GM23338 (cell line): ENCODE measurements at regions not wholly inside any gene's neighbourhood (a gene's known extent, or its start where the extent isn't known, plus 50 kb on each side); places are given as distances from the start of the nearest gene placed in this dataset.

Source experiments
- ATAC-seq: fragments of 200-7000 bp; cut with Tn5 transposase; 3 replicates; pipeline ENCODE4 v1.9.1; 2020
- DNase-seq: peaks from one replicate; pipeline ENCODE4 v3.0.0-alpha.2; 2015; ENCODE audit warnings: low spot score
- H2AFZ ChIP-seq: fragments of 200-600 bp; sonication (generic); 2 replicates; pipeline ENCODE4 v1.8.0; 2016; ENCODE audit warnings: antibody characterized with exemption, mild to moderate bottlenecking, moderate library complexity
- H3F3A ChIP-seq: fragments of 200-600 bp; sonication (generic); replicated peaks from 2 replicates; pipeline ENCODE4 v1.8.0; 2017; ENCODE audit warnings: antibody characterized with exemption, mixed run types, low read depth
- H3K27ac ChIP-seq: fragments of 200-600 bp; sonication (generic); 2 replicates; pipeline ENCODE4 v1.6.1; 2016; ENCODE audit warnings: low read depth
- H3K27me3 ChIP-seq: fragments of 200-600 bp; sonication (generic); 2 replicates; pipeline ENCODE4 v1.8.0; 2016; ENCODE audit warnings: mild to moderate bottlenecking, mixed run types, moderate library complexity; ENCODE audit not compliant: insufficient read depth
- H3K36me3 ChIP-seq: fragments of 200-600 bp; sonication (generic); 2 replicates; pipeline ENCODE4 v1.8.0; 2016; ENCODE audit warnings: mild to moderate bottlenecking; ENCODE audit not compliant: insufficient read depth
- H3K4me1 ChIP-seq: fragments of 200-600 bp; sonication (generic); 2 replicates; pipeline ENCODE4 v1.8.0; 2016; ENCODE audit warnings: mild to moderate bottlenecking, moderate library complexity; ENCODE audit not compliant: insufficient read depth
- H3K4me2 ChIP-seq: fragments of 200-600 bp; sonication (generic); 2 replicates; pipeline ENCODE4 v1.7.1; 2017; ENCODE audit warnings: mixed run types
- H3K4me3 ChIP-seq: fragments of 200-600 bp; sonication (generic); 2 replicates; pipeline ENCODE4 v1.6.1; 2016; ENCODE audit warnings: mixed run types
- H3K79me2 ChIP-seq: fragments of 200-600 bp; sonication (generic); replicated peaks from 2 replicates; pipeline ENCODE4 v1.8.0; 2017; ENCODE audit warnings: mild to moderate bottlenecking; ENCODE audit not compliant: insufficient read depth
- H3K9me2 ChIP-seq: fragments of 200-600 bp; sonication (generic); 2 replicates; pipeline ENCODE4 v1.8.0; 2017; ENCODE audit not compliant: insufficient read depth
- H4K20me1 ChIP-seq: fragments of 200-600 bp; sonication (generic); replicated peaks from 2 replicates; pipeline ENCODE4 v1.8.0; 2017; ENCODE audit warnings: mild to moderate bottlenecking; ENCODE audit not compliant: insufficient read depth
- H3K27ac Mint-ChIP-seq: 2 replicates; pipeline ENCODE4 v1.8.0; 2020; ENCODE audit warnings: inconsistent platforms, mild to moderate bottlenecking, moderate library complexity, mixed read lengths
- H3K27me3 Mint-ChIP-seq: 3 replicates; pipeline ENCODE4 v1.8.0; 2022; ENCODE audit warnings: low read depth, mild to moderate bottlenecking, moderate library complexity, mixed read lengths, inconsistent platforms; ENCODE audit not compliant: insufficient read depth, poor library complexity
- H3K36me3 Mint-ChIP-seq: 3 replicates; pipeline ENCODE4 v1.8.0; 2021; ENCODE audit warnings: low read depth, mild to moderate bottlenecking, inconsistent platforms, moderate library complexity, mixed read lengths
- H3K4me1 Mint-ChIP-seq: 3 replicates; pipeline ENCODE4 v1.8.0; 2020; ENCODE audit warnings: mild to moderate bottlenecking, inconsistent platforms, mixed read lengths
- H3K4me3 Mint-ChIP-seq: 3 replicates; pipeline ENCODE4 v1.8.0; 2021; ENCODE audit warnings: moderate library complexity, mild to moderate bottlenecking, inconsistent platforms, mixed read lengths
- H3K9me3 Mint-ChIP-seq: 3 replicates; pipeline ENCODE4 v1.8.0; 2020; ENCODE audit warnings: moderate library complexity, mild to moderate bottlenecking, inconsistent platforms, mixed read lengths
- CREB1 ChIP-seq: fragments of 250-450 bp; sonication (Bioruptor Pico); IDR thresholded peaks from 2 replicates; pipeline ENCODE4 v1.5.0; 2020; ENCODE audit warnings: low read depth, mild to moderate bottlenecking, moderate library complexity
- CTCF ChIP-seq, 2 experiments: fragments of 200-600 bp in 1 of 2; sonication (generic) in 1 of 2; conservative IDR thresholded peaks; 2 replicates each; pipeline versions ENCODE4 v1.5.1 to v1.6.1; 2016 to 2017; ENCODE audit warnings: antibody characterized with exemption in 2 of 2, low read depth in 2 of 2, mild to moderate bottlenecking in 2 of 2, moderate library complexity in 1 of 2
- ETS1 ChIP-seq: IDR thresholded peaks from 2 replicates; pipeline ENCODE4 v1.6.1; 2016; ENCODE audit warnings: antibody characterized with exemption
- EZH2 ChIP-seq: fragments of 200-600 bp; sonication (generic); IDR thresholded peaks from one replicate; pipeline ENCODE4 v1.8.0; 2017; ENCODE audit warnings: antibody characterized with exemption, mild to moderate bottlenecking, low read depth; ENCODE audit not compliant: unreplicated experiment
- EZH2phosphoT487 ChIP-seq: fragments of 200-600 bp; sonication (generic); IDR thresholded peaks from one replicate; pipeline ENCODE4 v1.8.1; 2018; ENCODE audit warnings: antibody characterized with exemption; ENCODE audit not compliant: unreplicated experiment
- NANOG ChIP-seq: IDR thresholded peaks from 2 replicates; pipeline ENCODE4 v1.6.1; 2016; ENCODE audit warnings: antibody characterized with exemption, borderline replicate concordance
- ZNF462 ChIP-seq: fragments of 250-450 bp; sonication (Bioruptor Pico); IDR thresholded peaks from 2 replicates; pipeline ENCODE4 v1.5.0; 2020; ENCODE audit warnings: mild to moderate bottlenecking, moderate library complexity

GRCh38 chr2:168402531-168402930 lies 53.5 kb upstream of the CERS6 start (continued):
- no peak for TF ChIP-seq ZNF462 (CRISPR knock-in tag)
- TF ChIP-seq ETS1: no peak
- no peak for TF ChIP-seq NANOG
- no peak for TF ChIP-seq CREB1 (CRISPR knock-in tag)
- no peak for TF ChIP-seq EZH2

GRCh38 chr2:168403736-168404135 lies 52.3 kb upstream of the CERS6 start:
- no peaks in the 10 kb centered on the region for H3K27me3 Mint-ChIP-seq
- no peaks in the 10 kb centered on the region for H3K4me1 Mint-ChIP-seq

More at GRCh38 chr2:168403736-168404135, 52.3 kb upstream of the CERS6 start:
- H3K79me2 ChIP-seq: no peaks in the 10 kb centered on the region
- ATAC-seq (no peak), DNase-seq (no peak)
- H3K4me2 ChIP-seq: no peak overlapping the region
- H4K20me1 ChIP-seq: no peaks in the 10 kb centered on the region
- H3K36me3 ChIP-seq: no peaks in the 10 kb centered on the region
- H3K27me3 ChIP-seq: no peaks in the 10 kb centered on the region
- Mint-ChIP-seq H3K9me3 (peaks cover 15% of the 10 kb centered on the region; the same call in 2 of the 3 replicates), H3K36me3 (no peaks in the 10 kb centered on the region; the same call in 2 of the 3 replicates), H3K4me3 (no peak overlapping the region), H3K27ac (no peak overlapping the region)
- TF ChIP-seq CTCF (conservative IDR thresholded peaks at IDR 0.05; ENCODE audit: low read depth in 2 of 2): no peak
- no peak for TF ChIP-seq EZH2phosphoT487
- no peak for TF ChIP-seq ETS1
- TF ChIP-seq CREB1 (CRISPR knock-in tag): no peak
- no peak overlapping the region for H3K27ac ChIP-seq
- peaks cover 3% of the 10 kb centered on the region; the same call in 1 of the 2 replicates for H3K9me2 ChIP-seq
- no peaks in the 10 kb centered on the region for H3F3A ChIP-seq
- H3K4me1 ChIP-seq: no peaks in the 10 kb centered on the region
- H2AFZ ChIP-seq: no peak overlapping the region
- H3K4me3 ChIP-seq: no peak overlapping the region
